ENCODE measurements at regions not wholly inside any gene's neighbourhood (a gene's known extent, or its start where the extent isn't known, plus 50 kb on each side); places are given as distances from the start of the nearest gene placed in this dataset.

DNA sequence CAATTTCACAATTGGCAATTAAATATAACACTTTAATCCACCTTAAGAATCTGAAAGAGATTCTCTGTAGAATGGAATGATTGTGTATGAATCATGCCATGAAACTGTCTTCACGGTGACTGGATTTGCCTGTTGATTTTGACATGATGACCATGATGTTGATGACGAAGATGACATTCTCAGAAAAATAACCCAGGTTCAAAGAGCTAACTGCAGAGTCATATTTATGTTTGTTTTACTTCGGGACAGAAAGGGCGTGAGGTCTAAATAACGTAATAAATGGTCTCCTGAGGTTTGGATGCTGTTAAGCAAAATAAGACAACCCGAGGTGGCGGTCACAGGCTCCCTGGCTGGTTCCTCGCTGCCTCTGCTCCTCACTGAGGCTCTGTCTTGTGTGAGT lies 532.0 kb downstream of the TMEM121 start:
- Histone ChIP-seq H3K4me2 (ENCODE audit: low read depth, low read length) (no peak overlapping the region), H3K4me1 (ENCODE audit: insufficient read depth, low read length) (no peaks in the 10 kb centered on the region), H4K20me1 (ENCODE audit: insufficient read depth, low read length) (no peaks in the 10 kb centered on the region), H2AFZ (ENCODE audit: low read length) (no peak overlapping the region), H3K36me3 (replicated peaks in 1 of 2; ENCODE audit: control insufficient read depth in 1 of 2, insufficient read depth in 2 of 2, low read length in 2 of 2) (no peaks in the 10 kb centered on the region), H3K9ac (ENCODE audit: insufficient read depth, low read depth, low read length) (no peak overlapping the region), H3K79me2 (ENCODE audit: insufficient read depth, low read length) (no peaks in the 10 kb centered on the region), H3K9me3 (ENCODE audit: low read length) (no peaks in the 10 kb centered on the region), H3K27ac (ENCODE audit: extremely low read length, insufficient read depth, low read length) (no peak overlapping the region), H3K27me3 (ENCODE audit: control insufficient read depth in 1 of 2, insufficient read depth in 2 of 2, low read length in 2 of 2) (peaks cover 0 to 8% of the 10 kb centered on the region in 2 experiments; a peak in 1 of 5 replicates), H3K4me3 (replicated peaks in 1 of 3; ENCODE audit: insufficient read depth in 1 of 3, low read depth in 2 of 3, low read length in 3 of 3) (no peak overlapping the region)
- 6% methylated on average over 5 of the region's 8 CpGs for WGBS (ENCODE audit: low lambda C conversion rate)
- intact Hi-C loops (cut with micrococcal nuclease; ENCODE audit: unreplicated experiment): no loop called here
- CTCF ChIA-PET (ENCODE audit: low intra/inter-chr PET ratio, low total read pairs): no interaction called here
- TF ChIP-seq CREB1 (IDR thresholded peaks at IDR 0.05): peak; percentile 69; the same call in 1 of the 2 replicates
- TF ChIP-seq CREB1 (CRISPR knock-in tag; IDR thresholded peaks at IDR 0.05): no peak
- TF ChIP-seq, protein P1, sequence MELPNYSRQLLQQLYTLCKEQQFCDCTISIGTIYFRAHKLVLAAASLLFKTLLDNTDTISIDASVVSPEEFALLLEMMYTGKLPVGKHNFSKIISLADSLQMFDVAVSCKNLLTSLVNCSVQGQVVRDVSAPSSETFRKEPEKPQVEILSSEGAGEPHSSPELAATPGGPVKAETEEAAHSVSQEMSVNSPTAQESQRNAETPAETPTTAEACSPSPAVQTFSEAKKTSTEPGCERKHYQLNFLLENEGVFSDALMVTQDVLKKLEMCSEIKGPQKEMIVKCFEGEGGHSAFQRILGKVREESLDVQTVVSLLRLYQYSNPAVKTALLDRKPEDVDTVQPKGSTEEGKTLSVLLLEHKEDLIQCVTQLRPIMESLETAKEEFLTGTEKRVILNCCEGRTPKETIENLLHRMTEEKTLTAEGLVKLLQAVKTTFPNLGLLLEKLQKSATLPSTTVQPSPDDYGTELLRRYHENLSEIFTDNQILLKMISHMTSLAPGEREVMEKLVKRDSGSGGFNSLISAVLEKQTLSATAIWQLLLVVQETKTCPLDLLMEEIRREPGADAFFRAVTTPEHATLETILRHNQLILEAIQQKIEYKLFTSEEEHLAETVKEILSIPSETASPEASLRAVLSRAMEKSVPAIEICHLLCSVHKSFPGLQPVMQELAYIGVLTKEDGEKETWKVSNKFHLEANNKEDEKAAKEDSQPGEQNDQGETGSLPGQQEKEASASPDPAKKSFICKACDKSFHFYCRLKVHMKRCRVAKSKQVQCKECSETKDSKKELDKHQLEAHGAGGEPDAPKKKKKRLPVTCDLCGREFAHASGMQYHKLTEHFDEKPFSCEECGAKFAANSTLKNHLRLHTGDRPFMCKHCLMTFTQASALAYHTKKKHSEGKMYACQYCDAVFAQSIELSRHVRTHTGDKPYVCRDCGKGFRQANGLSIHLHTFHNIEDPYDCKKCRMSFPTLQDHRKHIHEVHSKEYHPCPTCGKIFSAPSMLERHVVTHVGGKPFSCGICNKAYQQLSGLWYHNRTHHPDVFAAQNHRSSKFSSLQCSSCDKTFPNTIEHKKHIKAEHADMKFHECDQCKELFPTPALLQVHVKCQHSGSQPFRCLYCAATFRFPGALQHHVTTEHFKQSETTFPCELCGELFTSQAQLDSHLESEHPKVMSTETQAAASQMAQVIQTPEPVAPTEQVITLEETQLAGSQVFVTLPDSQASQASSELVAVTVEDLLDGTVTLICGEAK (IDR thresholded peaks at IDR 0.05): no peak
- TF ChIP-seq, protein P1 (CRISPR knock-in tag; IDR thresholded peaks at IDR 0.05): no peak
- no peak for FAIRE-seq
- DNase-seq (ENCODE audit: low spot score): no peak
- in situ Hi-C loops (cut with HindIII; ENCODE audit: extremely low pct_ligation_motif_present, low pct_unique_long_range_greater_than_20kb): no loop called here
- no peak for ATAC-seq
- POLR2A ChIA-PET: no interaction called here
- BruUV-seq (replicated peaks): no TSS peak

All from HepG2 (cell line).